K562 (cell line): ENCODE measurements at regions not wholly inside any gene's neighbourhood (a gene's known extent, or its start where the extent isn't known, plus 50 kb on each side); places are given as distances from the start of the nearest gene placed in this dataset.

Experiments
- HDAC6 ChIP-seq: IDR thresholded peaks from 2 replicates; pipeline ENCODE4 v1.6.1; 2012; ENCODE audit warnings: low read depth, mild to moderate bottlenecking, control low read depth, inconsistent platforms, low read length, moderate library complexity
- TAF1 ChIP-seq: IDR thresholded peaks from 2 replicates; pipeline ENCODE4 v1.6.1; 2011; ENCODE audit warnings: mild to moderate bottlenecking, low read length, moderate library complexity; ENCODE audit not compliant: insufficient read depth, control insufficient read depth, severe bottlenecking; ENCODE audit errors: extremely low read depth

DNA sequence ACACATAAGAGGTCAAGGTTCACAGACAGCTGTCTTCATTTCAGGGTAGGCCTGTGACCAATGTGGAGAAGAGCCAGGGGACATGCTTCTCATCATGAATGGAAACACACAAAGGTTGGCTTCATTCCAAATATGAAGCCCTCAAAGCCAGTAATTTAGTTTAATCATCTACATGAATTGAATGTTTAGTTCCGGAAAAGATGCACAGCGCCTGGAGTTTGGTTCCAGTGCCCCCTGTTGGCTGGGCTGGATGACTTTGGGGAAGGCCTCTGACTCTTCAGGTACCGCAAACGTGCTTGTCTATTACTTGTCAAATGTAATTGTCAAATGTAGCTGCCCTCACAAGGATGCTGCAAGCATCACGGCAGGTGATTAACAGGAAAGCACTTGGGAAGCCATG, 130.7 kb downstream of the ADRA2A start:
- TF ChIP-seq HDAC6, result no peak
- no peak for TF ChIP-seq TAF1
